Liver (tissue), 7 donors: ENCODE measurements at regions not wholly inside any gene's neighbourhood (a gene's known extent, or its start where the extent isn't known, plus 50 kb on each side); places are given as distances from the start of the nearest gene placed in this dataset.

ENCODE experiments used
- DNase-seq: peaks from one replicate; pipeline ENCODE4 v3.0.0-alpha.2; 2017; ENCODE audit warnings: low spot score
- H3K27ac ChIP-seq, 2 donors: one replicate each; pipeline ENCODE4 v1.7.0; 2013; ENCODE audit warnings: inconsistent platforms in 2 of 2, low read length in 2 of 2, control low read depth in 1 of 2, low read depth in 1 of 2, mild to moderate bottlenecking in 1 of 2
- H3K27me3 ChIP-seq, 4 donors: one replicate each; pipeline versions ENCODE4 v1.6.1 to v1.7.0; 2013; ENCODE audit warnings: low read length in 3 of 4, inconsistent platforms in 1 of 4, mild to moderate bottlenecking in 1 of 4, moderate library complexity in 1 of 4; ENCODE audit not compliant: control insufficient read depth in 4 of 4, insufficient read depth in 4 of 4
- H3K36me3 ChIP-seq, 4 donors: one replicate each; pipeline versions ENCODE4 v1.6.1 to v1.7.0; 2013; ENCODE audit warnings: low read length in 3 of 4, mild to moderate bottlenecking in 3 of 4, low read depth in 1 of 4, moderate library complexity in 1 of 4; ENCODE audit not compliant: control insufficient read depth in 4 of 4, insufficient read depth in 3 of 4
- H3K4me1 ChIP-seq, 4 donors: one replicate each; pipeline versions ENCODE4 v1.6.1 to v1.7.0; 2013; ENCODE audit warnings: low read length in 3 of 4, mild to moderate bottlenecking in 3 of 4, moderate library complexity in 1 of 4; ENCODE audit not compliant: control insufficient read depth in 4 of 4, insufficient read depth in 4 of 4
- H3K4me3 ChIP-seq, 3 donors: one replicate each; pipeline versions ENCODE4 v1.6.1 to v1.7.0; 2013; ENCODE audit warnings: low read length in 3 of 3, control low read depth in 1 of 3, low read depth in 1 of 3, mild to moderate bottlenecking in 1 of 3
- H3K9ac ChIP-seq, 2 donors: one replicate each; pipeline ENCODE4 v1.7.0; 2013; ENCODE audit warnings: low read length in 2 of 2, mild to moderate bottlenecking in 2 of 2, moderate library complexity in 2 of 2, control low read depth in 1 of 2, low read depth in 1 of 2
- H3K9me3 ChIP-seq, 4 donors: one replicate each; pipeline versions ENCODE4 v1.6.1 to v1.7.0; 2013; ENCODE audit warnings: low read length in 3 of 4; ENCODE audit not compliant: control insufficient read depth in 4 of 4
- EGR1 ChIP-seq, 2 donors: IDR thresholded peaks; 2 replicates each; pipeline ENCODE4 v1.6.1; 2016 to 2018; ENCODE audit warnings: antibody characterized with exemption in 2 of 2, low read depth in 2 of 2
- FOXA1 ChIP-seq: IDR thresholded peaks from 2 replicates; pipeline ENCODE4 v1.6.1; 2016; ENCODE audit warnings: antibody characterized with exemption
- FOXA2 ChIP-seq: IDR thresholded peaks from 2 replicates; pipeline ENCODE4 v1.6.1; 2016; ENCODE audit warnings: antibody characterized with exemption
- GABPA ChIP-seq, 2 donors: IDR thresholded peaks in 1 of 2; conservative IDR thresholded peaks in 1 of 2; 2 replicates each; pipeline ENCODE4 v1.6.1; 2016; ENCODE audit warnings: antibody characterized with exemption in 2 of 2, mild to moderate bottlenecking in 1 of 2, moderate library complexity in 1 of 2
- HNF4A ChIP-seq, 2 donors: conservative IDR thresholded peaks; 2 replicates each; pipeline ENCODE4 v1.6.1; 2016; ENCODE audit warnings: antibody characterized with exemption in 2 of 2, mild to moderate bottlenecking in 2 of 2
- HNF4G ChIP-seq: IDR thresholded peaks from 2 replicates; pipeline ENCODE4 v1.6.1; 2016; ENCODE audit warnings: antibody characterized with exemption
- JUND ChIP-seq, 2 donors: IDR thresholded peaks; 2 replicates each; pipeline ENCODE4 v1.6.1; 2016; ENCODE audit warnings: antibody characterized with exemption in 2 of 2
- NR2F2 ChIP-seq: IDR thresholded peaks from 2 replicates; pipeline ENCODE4 v1.6.1; 2016; ENCODE audit warnings: antibody characterized with exemption
- RAD21 ChIP-seq, 2 donors: IDR thresholded peaks; 2 replicates each; pipeline ENCODE4 v1.6.1; 2016; ENCODE audit warnings: antibody characterized with exemption in 2 of 2, mild to moderate bottlenecking in 2 of 2
- SP1 ChIP-seq: IDR thresholded peaks from 2 replicates; pipeline ENCODE4 v1.6.1; 2018; ENCODE audit warnings: antibody characterized with exemption, mild to moderate bottlenecking
- YY1 ChIP-seq: IDR thresholded peaks from 2 replicates; pipeline ENCODE4 v1.6.1; 2016; ENCODE audit warnings: antibody characterized with exemption, mild to moderate bottlenecking
- WGBS: extraction: QIAGEN DNeasy Blood & Tissue Kit; methylation state at CpG from one replicate; pipeline ENCODE4 v1.1.7; 2013; 5-methylcytosine and 5-hydroxymethylcytosine counted together
- TF ChIP-seq, protein P1 (sequence below): IDR thresholded peaks from 2 replicates; pipeline ENCODE4 v1.6.1; 2016; ENCODE audit warnings: antibody characterized with exemption
- TF ChIP-seq, protein P2 (sequence below): IDR thresholded peaks from 2 replicates; pipeline ENCODE4 v1.6.1; 2016; ENCODE audit warnings: antibody characterized with exemption, mild to moderate bottlenecking
- TF ChIP-seq, protein P3 (sequence below): IDR thresholded peaks from 2 replicates; pipeline ENCODE4 v1.6.1; 2016; ENCODE audit warnings: antibody characterized with exemption
- TF ChIP-seq, protein P4 (sequence below): IDR thresholded peaks from 2 replicates; pipeline ENCODE4 v1.6.1; 2016; ENCODE audit warnings: antibody characterized with exemption
- donor health status: healthy.
- donor health status: healthy.
- donor health status: healthy.
- donor health status: healthy.

DNA sequence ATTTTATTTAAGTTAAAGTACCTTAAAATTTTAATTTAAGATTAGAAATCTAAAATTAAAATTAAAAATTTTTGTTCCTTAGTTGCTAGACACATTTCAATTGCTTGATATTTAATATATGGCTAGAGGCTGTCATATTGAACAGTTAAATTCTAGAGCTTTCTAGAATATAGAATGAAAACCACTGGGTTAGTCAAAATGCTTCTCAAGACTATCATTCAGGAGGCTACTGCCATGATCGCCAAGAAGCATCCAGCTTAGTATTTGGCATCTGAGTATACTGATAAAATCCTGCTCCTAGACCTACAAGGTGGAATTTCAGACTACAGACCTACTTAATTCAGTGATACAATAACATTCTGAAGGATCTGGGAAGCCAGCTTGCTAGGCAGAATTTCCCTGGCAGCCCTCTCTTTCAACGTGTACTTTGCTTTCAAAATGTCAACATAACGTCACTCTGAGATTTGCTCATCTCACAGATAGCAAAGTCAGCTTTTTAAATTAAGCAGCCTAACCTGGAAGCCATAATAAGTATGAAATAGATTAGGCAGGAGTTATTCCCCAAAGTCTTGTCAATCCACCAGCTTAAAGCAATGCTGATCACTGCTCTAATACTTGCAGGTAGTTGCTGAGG, 525.8 kb downstream of the FSCB start (continued):
- TF ChIP-seq, protein P1, sequence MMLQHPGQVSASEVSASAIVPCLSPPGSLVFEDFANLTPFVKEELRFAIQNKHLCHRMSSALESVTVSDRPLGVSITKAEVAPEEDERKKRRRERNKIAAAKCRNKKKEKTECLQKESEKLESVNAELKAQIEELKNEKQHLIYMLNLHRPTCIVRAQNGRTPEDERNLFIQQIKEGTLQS: peak; percentile 66
- TF ChIP-seq GABPA (IDR thresholded peaks at IDR 0.05 in 1 of 2, conservative IDR thresholded peaks at IDR 0.05 in 1 of 2) (peak in 1 of 2 donors; percentile 26), EGR1 (IDR thresholded peaks at IDR 0.05; ENCODE audit: low read depth in 2 of 2) (no peak), HNF4G (no peak)

DNA sequence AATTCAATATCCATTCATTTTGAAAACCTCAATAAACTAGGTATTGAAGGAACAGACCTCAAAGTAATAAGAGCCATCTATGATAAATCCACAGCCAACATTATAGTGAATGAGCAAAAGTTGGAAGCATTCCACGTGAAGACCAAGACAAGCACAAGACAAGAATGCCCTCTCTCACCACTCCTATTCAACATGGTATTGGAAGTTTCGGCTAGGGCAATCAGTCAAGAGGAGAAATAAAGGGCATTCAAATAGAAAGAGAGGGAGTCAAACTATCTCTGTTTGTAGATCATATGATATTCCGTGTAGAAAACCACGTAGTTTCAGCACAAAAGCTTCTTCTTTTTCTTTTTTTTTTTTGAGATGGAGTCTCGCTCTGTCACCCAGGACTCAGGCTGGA, 550.3 kb downstream of the FSCB start:
- no peaks in the 10 kb centered on the region for H3K36me3 ChIP-seq
- H3K27ac ChIP-seq: no peak overlapping the region
- H3K9ac ChIP-seq: no peak overlapping the region
- no peaks in the 10 kb centered on the region for H3K9me3 ChIP-seq
- no peaks in the 10 kb centered on the region for H3K4me1 ChIP-seq
- DNase-seq: no peak
- no peaks in the 10 kb centered on the region for H3K27me3 ChIP-seq
- no peak for TF ChIP-seq YY1
- TF ChIP-seq EGR1 (IDR thresholded peaks at IDR 0.05; ENCODE audit: low read depth in 2 of 2): no peak
- TF ChIP-seq, protein P1: no peak
- TF ChIP-seq, protein P2, sequence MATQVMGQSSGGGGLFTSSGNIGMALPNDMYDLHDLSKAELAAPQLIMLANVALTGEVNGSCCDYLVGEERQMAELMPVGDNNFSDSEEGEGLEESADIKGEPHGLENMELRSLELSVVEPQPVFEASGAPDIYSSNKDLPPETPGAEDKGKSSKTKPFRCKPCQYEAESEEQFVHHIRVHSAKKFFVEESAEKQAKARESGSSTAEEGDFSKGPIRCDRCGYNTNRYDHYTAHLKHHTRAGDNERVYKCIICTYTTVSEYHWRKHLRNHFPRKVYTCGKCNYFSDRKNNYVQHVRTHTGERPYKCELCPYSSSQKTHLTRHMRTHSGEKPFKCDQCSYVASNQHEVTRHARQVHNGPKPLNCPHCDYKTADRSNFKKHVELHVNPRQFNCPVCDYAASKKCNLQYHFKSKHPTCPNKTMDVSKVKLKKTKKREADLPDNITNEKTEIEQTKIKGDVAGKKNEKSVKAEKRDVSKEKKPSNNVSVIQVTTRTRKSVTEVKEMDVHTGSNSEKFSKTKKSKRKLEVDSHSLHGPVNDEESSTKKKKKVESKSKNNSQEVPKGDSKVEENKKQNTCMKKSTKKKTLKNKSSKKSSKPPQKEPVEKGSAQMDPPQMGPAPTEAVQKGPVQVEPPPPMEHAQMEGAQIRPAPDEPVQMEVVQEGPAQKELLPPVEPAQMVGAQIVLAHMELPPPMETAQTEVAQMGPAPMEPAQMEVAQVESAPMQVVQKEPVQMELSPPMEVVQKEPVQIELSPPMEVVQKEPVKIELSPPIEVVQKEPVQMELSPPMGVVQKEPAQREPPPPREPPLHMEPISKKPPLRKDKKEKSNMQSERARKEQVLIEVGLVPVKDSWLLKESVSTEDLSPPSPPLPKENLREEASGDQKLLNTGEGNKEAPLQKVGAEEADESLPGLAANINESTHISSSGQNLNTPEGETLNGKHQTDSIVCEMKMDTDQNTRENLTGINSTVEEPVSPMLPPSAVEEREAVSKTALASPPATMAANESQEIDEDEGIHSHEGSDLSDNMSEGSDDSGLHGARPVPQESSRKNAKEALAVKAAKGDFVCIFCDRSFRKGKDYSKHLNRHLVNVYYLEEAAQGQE: no peak
- no peak for TF ChIP-seq HNF4G
- TF ChIP-seq, protein P3, sequence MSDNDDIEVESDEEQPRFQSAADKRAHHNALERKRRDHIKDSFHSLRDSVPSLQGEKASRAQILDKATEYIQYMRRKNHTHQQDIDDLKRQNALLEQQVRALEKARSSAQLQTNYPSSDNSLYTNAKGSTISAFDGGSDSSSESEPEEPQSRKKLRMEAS: no peak
- no peak overlapping the region for H3K4me3 ChIP-seq
- WGBS: 88% methylated on average over 5 of the region's 5 CpGs

DNA sequence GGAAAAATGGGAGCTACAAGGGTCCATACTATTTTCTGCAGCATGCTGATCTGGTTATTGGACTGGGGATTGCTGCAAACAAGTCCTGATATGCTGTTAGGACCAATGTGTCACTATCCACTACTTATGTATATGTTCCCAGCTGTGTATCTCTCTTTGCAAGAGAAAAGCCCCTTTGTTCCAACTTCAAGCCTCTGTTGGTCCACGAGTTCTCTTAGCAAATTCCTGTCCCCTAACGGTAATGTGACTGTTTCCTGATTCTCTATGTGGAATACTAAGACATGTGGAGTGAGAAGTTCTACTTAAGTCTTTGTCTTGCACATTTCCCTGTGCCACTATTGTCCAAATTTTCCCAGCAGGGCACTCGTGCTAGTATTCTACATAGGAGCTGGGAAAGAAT, 557.7 kb downstream of the FSCB start:
- WGBS: 51% methylated on average over 3 of the region's 3 CpGs

DNA sequence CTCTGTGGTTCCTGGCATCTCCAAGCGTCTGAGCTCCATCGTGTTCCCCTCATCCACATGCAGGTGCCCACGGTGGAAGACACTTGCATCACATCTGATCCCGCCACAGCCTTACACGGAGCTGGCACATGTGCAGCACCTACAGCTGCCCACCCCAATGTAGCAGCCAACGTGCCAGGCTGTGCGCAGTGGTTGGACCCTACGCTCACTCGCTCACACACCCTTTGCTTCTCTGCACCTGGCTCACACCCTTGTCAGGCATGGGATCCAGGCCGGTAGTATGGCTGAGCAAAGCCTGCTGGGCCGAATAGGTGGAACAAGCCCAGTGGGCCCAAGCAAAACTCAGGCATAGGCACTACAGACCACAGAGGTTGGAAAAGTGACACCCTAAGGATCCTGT, 567.2 kb downstream of the FSCB start:
- TF ChIP-seq FOXA1: no peak
- TF ChIP-seq HNF4A (conservative IDR thresholded peaks at IDR 0.05): no peak
- TF ChIP-seq, protein P4, sequence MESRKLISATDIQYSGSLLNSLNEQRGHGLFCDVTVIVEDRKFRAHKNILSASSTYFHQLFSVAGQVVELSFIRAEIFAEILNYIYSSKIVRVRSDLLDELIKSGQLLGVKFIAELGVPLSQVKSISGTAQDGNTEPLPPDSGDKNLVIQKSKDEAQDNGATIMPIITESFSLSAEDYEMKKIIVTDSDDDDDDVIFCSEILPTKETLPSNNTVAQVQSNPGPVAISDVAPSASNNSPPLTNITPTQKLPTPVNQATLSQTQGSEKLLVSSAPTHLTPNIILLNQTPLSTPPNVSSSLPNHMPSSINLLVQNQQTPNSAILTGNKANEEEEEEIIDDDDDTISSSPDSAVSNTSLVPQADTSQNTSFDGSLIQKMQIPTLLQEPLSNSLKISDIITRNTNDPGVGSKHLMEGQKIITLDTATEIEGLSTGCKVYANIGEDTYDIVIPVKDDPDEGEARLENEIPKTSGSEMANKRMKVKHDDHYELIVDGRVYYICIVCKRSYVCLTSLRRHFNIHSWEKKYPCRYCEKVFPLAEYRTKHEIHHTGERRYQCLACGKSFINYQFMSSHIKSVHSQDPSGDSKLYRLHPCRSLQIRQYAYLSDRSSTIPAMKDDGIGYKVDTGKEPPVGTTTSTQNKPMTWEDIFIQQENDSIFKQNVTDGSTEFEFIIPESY: no peak
- no peak for TF ChIP-seq FOXA2
- TF ChIP-seq EGR1 (IDR thresholded peaks at IDR 0.05; ENCODE audit: low read depth in 2 of 2): no peak
- TF ChIP-seq GABPA (IDR thresholded peaks at IDR 0.05 in 1 of 2, conservative IDR thresholded peaks at IDR 0.05 in 1 of 2): no peak
- TF ChIP-seq SP1: no peak
- TF ChIP-seq JUND (IDR thresholded peaks at IDR 0.05): no peak
- no peak for TF ChIP-seq YY1
- TF ChIP-seq RAD21 (IDR thresholded peaks at IDR 0.05): no peak
- TF ChIP-seq HNF4G: no peak
- TF ChIP-seq, protein P2: no peak
- DNase-seq: no peak
- Histone ChIP-seq H3K27ac (no peak overlapping the region), H3K4me1 (no peaks in the 10 kb centered on the region), H3K27me3 (no peaks in the 10 kb centered on the region), H3K4me3 (no peak overlapping the region), H3K9ac (no peak overlapping the region), H3K36me3 (no peaks in the 10 kb centered on the region), H3K9me3 (no peaks in the 10 kb centered on the region)
- 87% methylated on average over 11 of the region's 11 CpGs for WGBS

More for the DNA sequence above, 557.7 kb downstream of the FSCB start:
- Histone ChIP-seq H3K4me3 (no peak overlapping the region), H3K4me1 (no peaks in the 10 kb centered on the region), H3K36me3 (no peaks in the 10 kb centered on the region), H3K27me3 (no peaks in the 10 kb centered on the region), H3K9ac (no peak overlapping the region), H3K9me3 (no peaks in the 10 kb centered on the region), H3K27ac (no peak overlapping the region)
- TF ChIP-seq NR2F2: no peak
- no peak for DNase-seq
